HG03575 (cell line): ENCODE measurements at regions not wholly inside any gene's neighbourhood (a gene's known extent, or its start where the extent isn't known, plus 50 kb on each side); places are given as distances from the start of the nearest gene placed in this dataset.

Source experiments
- ATAC-seq: cut with Tn5 transposase; IDR thresholded peaks from one replicate; pipeline ENCODE4 v1.9.1; 2021; ENCODE audit not compliant: unreplicated experiment, insufficient number of reproducible peaks, low FRiP score; ENCODE audit errors: extremely low read depth

DNA sequence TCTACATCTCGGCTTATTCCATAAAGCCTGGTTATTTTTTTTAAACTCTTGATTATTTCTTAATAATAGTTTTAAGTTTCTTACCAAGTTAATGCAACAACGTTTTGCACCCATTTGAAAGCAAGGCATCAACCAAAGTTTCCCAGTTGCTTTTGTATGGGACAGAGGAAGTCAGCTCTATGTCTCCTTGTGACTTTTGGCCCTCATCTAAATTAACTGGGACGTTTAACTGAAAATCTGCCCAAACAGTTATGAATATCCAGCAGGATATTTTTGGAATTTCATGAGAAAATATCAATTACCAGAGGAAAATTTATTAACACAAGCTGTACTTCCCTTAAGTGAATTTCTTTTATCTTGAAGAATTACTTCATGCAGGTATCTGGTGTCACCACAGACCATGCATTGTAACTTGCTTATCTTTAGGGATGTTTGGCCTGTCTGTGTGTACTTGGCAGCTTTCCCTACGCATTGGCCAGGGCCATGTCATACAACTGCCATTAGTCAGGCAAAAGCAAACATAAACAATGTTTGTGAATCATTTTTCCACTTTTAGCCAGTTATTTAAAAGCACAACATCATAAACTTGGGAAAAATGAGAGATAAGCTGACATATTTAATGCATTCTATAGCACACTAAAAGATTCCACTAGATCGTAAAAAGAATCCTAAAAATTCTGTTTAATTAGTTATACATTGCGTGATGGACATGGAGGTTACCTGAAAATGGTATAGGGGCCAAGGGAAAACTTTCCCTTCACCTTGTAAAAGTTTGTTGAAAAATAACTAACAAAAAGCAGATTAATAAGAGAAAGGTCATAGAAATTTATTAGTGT, 101.4 kb upstream of the PDE5A start:
- no peak for ATAC-seq

DNA sequence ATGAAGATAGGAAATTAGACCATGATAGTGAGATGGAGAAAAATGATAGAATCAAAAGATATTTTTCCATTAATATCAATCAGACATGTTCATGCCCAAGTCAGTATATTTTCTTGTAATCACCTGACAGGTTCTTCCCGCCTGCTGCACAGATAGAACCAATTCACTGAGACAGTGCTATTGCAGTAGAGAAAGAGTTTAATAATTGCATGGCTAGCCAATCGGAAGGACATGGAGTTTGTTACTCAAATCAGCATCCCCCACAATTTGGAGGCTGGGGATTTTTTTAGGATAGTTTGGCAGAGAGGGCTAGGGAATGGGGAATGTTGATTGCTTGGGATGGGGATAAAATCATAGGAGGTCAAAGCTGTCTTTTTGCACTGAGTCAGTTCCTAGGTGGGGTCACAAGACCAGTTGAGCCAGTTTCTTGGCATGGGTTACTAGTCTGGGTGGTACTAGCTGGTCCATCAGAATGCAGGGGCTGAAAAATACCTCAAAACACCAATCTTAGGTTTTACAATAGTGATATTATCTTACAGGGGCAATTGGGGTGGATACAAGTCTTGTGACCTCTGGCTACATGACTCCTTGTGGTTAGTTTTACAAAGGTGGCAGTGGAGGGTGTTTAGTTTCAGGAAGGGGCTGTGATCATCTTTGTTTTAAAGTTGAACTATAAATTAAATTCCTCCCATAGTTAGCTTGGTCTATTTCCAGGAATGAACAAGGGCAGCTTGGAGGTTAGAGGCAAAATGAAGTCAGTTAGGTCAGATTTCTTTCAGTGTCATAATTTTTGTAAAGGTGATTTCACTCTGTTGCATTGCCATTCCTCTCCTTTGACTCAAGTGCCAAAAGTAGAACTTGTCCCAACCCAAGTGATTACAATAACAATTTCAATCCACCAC, 100.3 kb upstream of the PDE5A start:
- ATAC-seq = no peak

DNA sequence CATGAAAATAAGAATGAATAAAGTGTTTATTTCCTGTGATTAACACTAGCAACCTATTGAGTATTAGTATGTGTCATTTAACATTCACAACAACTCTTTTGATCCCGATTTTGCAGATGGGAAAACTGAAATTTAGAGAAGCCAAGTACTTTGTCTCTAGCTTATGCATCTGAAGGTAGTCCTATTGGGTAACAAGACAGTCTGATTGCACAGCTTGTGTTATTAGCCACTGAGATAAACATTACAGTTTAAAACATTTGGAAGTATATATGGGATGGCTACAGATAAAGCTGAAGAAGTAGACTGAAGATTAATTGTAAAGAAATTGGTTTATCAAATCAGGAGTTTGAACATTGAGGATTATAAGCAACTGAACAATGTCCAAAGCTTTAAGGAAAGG, 99.6 kb upstream of the PDE5A start:
- ATAC-seq = no peak

DNA sequence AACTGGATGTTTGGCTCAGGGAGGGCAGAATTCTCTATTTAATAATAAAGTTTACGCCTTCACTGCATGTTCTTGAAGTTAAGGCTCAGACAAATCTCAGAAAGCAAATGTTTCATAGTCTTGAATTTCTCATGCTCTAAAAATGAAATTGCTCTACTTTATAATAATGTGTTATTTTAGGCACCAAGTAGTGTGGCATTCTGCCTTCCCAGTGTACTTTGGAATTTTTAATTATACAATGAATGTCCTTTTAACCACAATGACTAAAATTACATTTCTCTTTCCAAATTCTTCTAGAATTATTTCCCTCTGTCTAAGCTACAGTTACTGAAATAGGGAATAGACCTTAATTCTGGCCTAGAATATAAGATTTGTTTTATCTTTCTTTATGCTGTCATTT, 97.9 kb upstream of the PDE5A start:
- ATAC-seq = no peak

DNA sequence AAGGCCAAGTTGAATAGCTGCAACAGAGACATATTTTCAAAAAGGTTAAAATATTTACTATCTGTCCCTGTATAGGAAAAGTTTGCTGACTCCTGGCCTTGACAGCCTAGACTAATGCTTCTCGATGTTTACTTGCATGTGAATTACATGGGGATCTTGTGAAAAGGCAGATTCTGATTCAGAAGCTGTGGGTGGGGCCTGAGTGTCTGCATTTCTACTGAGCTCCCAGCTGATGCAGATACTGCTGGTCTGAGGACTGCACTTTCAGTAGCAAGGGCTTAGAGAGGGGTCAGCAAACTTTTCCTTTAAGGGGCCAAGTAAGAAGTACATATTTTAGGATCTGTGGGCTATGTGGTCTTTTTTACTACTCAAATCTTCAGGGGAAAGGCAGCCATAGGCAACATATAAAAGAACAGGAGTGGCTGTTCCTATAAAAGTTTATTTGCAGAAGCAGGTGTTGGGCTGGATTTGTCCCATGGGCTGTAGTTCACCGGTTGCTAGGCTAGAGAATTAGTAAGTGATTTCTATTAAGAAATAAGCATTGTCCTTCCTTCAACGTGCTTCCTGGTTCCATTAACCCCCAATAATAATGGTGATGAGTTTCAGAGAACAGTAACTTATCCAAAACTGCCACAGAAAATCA, 97.2 kb upstream of the PDE5A start:
- ATAC-seq = no peak

DNA sequence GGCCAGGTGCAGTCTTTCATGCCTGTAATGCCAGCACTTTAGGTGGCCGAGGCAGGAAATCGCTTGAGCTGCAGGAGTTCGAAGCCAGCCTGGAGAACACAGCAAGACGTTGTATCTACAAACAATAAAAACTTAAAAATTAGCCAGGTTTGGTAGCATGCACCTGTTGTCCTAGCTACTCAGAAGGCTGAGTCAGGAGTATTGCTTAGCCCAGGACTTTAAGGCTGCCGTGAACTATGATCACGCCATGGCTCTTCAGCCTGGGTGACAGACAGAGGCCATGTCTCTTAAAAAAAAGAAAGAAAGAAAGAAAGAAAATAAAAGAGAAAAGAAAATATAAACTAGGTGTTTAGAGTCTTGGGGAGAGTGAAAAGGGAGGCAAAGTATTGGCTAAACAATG, 96.4 kb upstream of the PDE5A start:
- ATAC-seq = no peak

DNA sequence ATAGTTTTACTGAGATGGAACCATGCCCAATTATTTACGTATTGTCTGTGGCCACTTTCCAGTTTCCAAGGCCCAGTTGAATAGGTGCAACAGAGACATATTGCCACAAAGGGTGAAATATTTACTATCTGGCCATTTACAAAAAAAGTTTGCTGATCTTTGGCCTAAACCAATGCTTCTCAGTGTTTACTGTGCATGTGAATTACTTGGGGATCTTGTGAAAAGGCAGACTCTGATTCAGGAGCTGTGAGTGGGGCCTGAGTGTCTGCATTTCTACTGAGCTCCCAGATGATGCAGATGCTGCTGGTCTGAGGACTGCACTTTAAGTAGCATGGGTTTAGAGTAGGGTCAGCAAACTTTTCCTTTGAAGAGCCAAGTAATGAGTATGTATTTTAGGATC, 94.1 kb upstream of the PDE5A start:
- ATAC-seq = no peak

DNA sequence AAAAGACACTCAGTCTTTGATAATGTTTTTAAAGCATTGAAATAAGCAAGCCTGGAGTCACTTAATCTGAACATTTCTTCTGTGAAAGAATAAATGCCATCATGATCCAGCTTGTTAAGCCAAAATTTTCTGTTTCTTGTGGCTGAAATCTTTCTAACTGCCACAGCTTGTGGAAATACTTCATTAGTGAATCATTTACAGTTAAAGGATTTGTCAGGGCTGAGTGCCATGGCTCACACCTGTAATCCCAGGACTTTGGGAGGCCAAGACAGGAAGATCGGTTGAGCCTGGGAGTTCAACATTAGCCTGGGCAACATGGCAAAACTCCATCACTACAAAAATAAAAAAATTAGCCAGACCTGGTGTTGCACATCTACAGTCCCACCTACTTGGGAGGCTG, 93.3 kb upstream of the PDE5A start:
- ATAC-seq = no peak

GRCh38 chr4:119715490-119716445, 87.2 kb upstream of the PDE5A start:
- no peak for ATAC-seq

DNA sequence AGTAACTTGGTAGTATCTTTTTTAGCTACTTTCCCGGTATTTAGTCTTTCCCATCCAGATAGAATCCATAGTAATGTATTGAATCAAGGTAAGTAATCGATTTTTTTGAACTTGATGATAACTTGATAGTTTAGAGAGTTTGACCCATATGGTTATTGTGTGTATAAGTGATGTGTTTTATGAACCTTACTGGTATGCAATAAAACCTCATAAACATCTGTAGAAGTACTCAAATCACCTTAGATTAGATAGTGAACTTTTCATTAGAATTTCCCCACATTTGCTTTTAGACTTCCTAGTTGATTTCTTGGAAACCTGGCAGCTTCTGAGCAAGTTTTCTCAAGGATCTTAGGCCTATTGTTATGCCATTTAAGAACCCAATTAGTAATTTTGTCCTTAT, 80.8 kb upstream of the PDE5A start:
- ATAC-seq = no peak

DNA sequence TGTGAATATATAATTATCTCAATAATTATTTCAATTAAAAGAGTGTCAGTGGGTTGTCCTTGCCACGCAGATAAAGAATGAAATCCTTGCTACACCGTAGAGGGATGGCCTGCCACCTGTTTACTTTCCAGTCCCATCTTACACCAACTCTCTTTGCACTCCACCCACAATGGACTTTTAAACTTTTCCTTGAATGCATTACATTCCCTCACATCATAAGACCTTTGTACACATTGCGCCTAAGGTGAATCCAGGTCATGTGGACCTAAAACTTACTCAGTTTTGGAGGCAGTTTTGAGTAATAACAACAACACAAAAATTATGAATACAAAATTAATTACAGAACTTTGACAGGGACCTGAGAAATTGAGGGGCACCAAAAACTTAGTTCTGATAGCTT, 78.7 kb upstream of the PDE5A start:
- no peak for ATAC-seq

DNA sequence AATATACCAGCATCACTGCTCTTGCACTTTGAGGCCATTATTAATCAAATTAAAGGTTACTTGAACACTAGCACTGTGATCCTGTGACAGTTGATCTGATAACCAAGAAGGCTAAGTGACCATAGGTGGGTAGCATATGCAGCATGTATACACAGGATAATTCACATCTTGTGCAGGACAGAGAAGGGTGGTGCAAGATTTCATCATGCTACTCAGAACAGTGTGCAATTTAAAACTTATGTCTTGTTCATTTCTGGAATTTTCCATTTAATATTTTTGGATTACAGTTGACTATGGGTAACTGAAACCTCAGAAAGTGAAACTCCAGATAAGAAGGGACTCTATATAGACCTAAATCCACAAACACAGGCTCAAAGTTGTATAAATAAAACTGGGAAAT, 78.2 kb upstream of the PDE5A start:
- ATAC-seq = no peak

DNA sequence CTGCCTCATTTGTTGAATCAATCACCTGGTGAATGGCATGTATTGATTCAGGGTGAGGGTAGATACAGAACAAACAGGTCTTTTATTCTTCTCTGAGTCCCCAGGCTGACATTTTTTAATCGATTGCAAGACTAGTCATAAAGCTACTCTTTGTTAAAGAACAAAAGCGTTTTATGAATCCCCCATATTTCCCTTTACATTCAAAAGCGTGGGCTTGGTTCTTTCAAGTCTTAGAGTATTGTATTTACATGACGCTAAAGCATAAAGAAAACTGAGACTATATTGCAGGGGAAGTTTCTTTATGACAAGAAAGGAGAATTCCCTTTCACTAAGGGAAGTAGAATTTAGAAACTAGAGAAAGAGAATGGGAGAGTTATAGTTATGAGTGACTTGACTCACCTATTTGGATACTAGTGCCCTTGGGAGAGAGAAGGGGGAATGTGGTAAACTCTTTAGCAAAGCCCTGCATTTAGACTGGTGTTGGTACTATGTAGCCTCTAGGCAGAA, 69.3 kb upstream of the PDE5A start:
- ATAC-seq = peak; percentile 32

GRCh38 chr4:119696963-119697362, 68.4 kb upstream of the PDE5A start:
- ATAC-seq = no peak

DNA sequence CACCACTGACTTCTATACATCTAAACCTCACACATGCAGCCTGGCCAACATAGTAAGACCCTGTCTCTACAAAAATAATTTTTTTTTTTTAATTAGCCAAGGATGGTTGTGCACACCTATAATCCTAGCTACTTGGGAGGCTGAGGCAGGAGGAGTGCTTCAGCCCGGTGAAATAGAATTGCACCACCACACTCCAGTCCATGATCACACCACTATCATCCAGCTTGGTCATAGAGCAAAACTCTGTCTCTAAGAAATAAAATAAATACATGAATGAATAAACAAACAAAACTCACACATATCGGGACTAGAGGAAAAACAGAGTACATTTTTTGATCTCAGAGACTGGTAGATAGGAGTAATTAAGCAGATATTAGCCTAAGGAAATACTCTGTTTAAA, 66.6 kb upstream of the PDE5A start:
- ATAC-seq = no peak

DNA sequence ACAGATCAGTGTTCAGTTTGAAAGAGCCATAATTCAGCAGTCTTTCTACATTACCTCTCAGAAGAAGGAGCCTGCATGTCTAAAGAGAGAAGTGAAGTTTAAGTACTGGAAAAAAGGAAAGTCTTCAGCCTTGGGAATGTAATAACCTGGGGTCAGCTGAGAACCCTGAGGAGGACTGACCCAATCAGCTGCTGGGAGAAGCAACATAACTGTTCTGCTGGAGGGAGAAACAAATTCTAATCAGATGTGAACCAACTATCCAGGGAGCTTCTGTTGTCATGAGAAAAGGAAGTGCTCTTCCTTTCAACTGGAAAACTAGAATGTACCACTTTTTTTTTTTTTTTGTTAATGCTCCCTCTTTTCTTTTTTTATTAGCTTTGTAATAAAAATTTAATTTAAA, 64.5 kb upstream of the PDE5A start:
- no peak for ATAC-seq

- no peak for ATAC-seq
Measured at GRCh38 chr4:119692001-119692400, 63.4 kb upstream of the PDE5A start.

DNA sequence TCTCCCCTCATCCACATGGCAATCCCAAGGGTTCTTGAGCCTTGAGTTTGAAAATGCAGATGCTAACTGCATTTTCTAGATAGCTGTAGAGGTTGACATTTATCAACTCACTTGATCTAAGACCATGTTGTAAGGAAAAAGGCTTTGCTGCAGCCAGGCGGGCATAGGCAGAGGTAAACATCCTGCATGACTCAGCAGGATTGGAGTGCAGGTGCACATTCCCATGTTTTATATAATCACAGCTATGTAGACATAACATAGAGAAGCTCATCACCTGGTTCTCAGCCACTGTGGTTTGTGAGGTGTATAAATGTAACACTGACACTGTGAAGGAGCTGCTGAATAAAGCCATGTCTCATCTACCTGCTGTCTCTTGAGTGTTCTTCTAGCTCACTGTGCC, 62.3 kb upstream of the PDE5A start:
- ATAC-seq = no peak

- no peak for ATAC-seq
Measured at GRCh38 chr4:119688446-119688845, 59.8 kb upstream of the PDE5A start.
